Colonic mucosa (tissue), 4 donors: ENCODE measurements at regions not wholly inside any gene's neighbourhood (a gene's known extent, or its start where the extent isn't known, plus 50 kb on each side); places are given as distances from the start of the nearest gene placed in this dataset.

Experiments used
- DNase-seq: peaks from one replicate; pipeline ENCODE4 v3.0.0-alpha.2; 2020
- H3K27ac ChIP-seq: fragments of 200-600 bp; one replicate; pipeline ENCODE4 v1.8.0; 2021
- H3K27me3 ChIP-seq: fragments of 200-600 bp; one replicate; pipeline ENCODE4 v1.8.0; 2021
- H3K36me3 ChIP-seq: fragments of 200-600 bp; one replicate; pipeline ENCODE4 v1.8.0; 2021
- H3K4me1 ChIP-seq: fragments of 200-600 bp; one replicate; pipeline ENCODE4 v1.8.0; 2021; ENCODE audit warnings: mild to moderate bottlenecking
- H3K4me3 ChIP-seq: fragments of 200-600 bp; one replicate; pipeline ENCODE4 v1.8.0; 2021
- H3K9ac ChIP-seq, 2 donors: one replicate each; pipeline ENCODE4 v1.7.0; 2013; ENCODE audit warnings: control low read depth in 2 of 2, low read depth in 2 of 2, low read length in 2 of 2
- H3K9me3 ChIP-seq: fragments of 200-600 bp; one replicate; pipeline ENCODE4 v1.8.0; 2021
- intact Hi-C: fragments of 100-400 bp; cut with DNase I; formaldehyde crosslinking; loops from one replicate; pipeline ENCODE4 v1.14.1; 2022
- TF ChIP-seq, protein P1 (sequence below): fragments of 200-600 bp; IDR thresholded peaks from one replicate; pipeline ENCODE4 v1.8.0; 2022; ENCODE audit warnings: antibody characterized with exemption, mild to moderate bottlenecking
- donor health status: healthy.
- donor health status: DM: no; HTN: no; CAD: no.
- donor health status: DM: no; HTN: no; CAD: no.

DNA sequence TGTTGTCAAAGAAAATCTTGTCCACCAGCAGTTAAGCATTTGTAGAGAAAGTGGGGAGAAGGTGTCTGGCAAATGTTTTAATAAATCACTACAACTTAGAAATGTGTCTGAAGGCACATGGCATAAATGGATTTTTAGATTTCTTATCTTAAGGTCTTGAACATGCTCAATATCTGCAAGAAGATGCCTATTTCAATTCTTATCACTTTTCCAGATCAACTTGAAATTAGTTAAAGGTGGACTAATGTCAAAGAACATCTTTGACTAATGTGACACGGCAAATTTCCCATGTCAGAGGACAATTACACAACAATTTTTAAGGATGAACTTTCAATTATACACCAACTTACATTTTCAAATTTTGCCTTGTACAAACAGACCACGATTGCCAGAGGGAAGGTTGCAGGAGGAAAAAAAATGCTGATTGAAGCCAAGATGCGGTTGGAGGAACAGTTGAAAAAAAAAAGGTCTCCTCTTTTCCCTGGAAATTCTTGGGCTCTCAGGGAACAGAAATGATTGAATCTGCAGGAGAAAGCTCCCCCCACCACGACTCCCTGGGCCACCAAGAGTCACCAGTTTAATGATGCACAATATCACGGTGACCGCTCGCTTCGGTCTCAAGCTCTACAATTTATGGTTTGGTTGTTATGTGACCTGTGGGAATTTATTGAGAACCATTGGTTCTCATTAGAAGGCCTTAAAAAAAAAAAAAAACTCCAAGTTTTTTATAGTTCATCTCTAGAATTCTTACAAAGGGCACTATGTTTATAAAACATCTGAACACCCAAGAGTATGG is 507.6 kb upstream of the ADAMTS9 start:
- Histone ChIP-seq H3K9me3 (no peaks in the 10 kb centered on the region), H3K4me1 (no peaks in the 10 kb centered on the region), H3K36me3 (no peaks in the 10 kb centered on the region), H3K4me3 (no peak overlapping the region), H3K9ac (no peak overlapping the region), H3K27me3 (no peaks in the 10 kb centered on the region), H3K27ac (no peak overlapping the region)
- no peak for DNase-seq
- intact Hi-C loops, result no loop called here
- TF ChIP-seq, protein P1, sequence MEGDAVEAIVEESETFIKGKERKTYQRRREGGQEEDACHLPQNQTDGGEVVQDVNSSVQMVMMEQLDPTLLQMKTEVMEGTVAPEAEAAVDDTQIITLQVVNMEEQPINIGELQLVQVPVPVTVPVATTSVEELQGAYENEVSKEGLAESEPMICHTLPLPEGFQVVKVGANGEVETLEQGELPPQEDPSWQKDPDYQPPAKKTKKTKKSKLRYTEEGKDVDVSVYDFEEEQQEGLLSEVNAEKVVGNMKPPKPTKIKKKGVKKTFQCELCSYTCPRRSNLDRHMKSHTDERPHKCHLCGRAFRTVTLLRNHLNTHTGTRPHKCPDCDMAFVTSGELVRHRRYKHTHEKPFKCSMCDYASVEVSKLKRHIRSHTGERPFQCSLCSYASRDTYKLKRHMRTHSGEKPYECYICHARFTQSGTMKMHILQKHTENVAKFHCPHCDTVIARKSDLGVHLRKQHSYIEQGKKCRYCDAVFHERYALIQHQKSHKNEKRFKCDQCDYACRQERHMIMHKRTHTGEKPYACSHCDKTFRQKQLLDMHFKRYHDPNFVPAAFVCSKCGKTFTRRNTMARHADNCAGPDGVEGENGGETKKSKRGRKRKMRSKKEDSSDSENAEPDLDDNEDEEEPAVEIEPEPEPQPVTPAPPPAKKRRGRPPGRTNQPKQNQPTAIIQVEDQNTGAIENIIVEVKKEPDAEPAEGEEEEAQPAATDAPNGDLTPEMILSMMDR, result no peak

DNA sequence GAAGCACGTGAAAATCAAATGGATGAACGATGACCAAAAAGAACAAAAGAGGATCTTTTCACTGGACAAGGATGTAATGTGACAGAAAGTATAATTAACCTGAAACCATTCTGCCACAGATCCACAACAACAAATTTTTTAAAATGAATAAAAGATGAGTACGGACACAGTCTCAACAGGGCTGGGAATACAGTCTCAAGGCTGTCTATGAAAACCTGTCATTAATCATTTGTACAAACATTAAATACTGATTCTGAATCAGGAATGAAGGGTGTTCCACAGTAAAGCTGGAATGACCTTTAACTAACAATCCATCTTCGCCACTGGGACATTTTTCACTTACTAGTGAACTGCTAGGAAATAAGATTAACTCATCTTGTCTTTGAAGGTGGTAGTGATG is 506.9 kb upstream of the ADAMTS9 start:
- H3K36me3 ChIP-seq, result no peaks in the 10 kb centered on the region
- H3K27ac ChIP-seq, result no peak overlapping the region
- intact Hi-C loops, result no loop called here
- no peaks in the 10 kb centered on the region for H3K4me1 ChIP-seq
- H3K9ac ChIP-seq, result no peak overlapping the region
- H3K9me3 ChIP-seq, result no peaks in the 10 kb centered on the region
- no peaks in the 10 kb centered on the region for H3K27me3 ChIP-seq
- TF ChIP-seq, protein P1, result no peak
- no peak overlapping the region for H3K4me3 ChIP-seq
- DNase-seq, result no peak

DNA sequence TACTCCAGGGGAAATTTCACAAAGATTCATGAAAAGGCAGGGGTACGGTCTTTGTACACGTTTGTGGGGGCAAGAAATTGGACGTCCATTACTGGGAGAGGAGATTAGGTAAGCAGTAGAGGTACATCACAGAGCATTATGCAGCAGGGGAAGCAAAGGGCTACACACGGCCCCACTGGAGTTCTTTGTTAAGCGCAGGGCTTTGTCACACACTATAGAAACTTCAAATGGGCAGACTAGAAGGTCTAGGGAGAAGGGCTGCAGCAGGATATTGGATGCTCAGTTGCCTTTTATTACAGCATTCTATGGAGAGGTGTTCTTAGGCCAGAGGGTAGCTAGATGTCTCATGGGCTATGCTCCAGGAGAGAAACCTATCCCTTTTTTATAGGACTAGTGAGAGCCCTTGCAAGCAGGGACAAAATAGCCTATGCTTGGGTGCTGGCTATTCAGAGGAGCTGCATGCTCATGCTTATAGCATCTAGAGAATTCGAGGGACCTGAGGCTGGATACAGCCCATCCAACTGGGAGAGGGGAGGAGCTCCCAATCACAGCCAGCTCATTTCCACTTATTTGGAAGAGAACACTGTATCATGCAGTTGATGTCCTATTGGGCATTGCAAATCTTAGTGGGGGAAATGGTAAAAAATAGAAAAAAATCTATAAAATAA is 506.4 kb upstream of the ADAMTS9 start:
- Histone ChIP-seq H3K9ac (no peak overlapping the region), H3K36me3 (no peaks in the 10 kb centered on the region), H3K27ac (no peak overlapping the region), H3K4me1 (no peaks in the 10 kb centered on the region), H3K9me3 (no peaks in the 10 kb centered on the region), H3K27me3 (no peaks in the 10 kb centered on the region), H3K4me3 (no peak overlapping the region)
- TF ChIP-seq, protein P1, result no peak
- intact Hi-C loops, result no loop called here
- no peak for DNase-seq

DNA sequence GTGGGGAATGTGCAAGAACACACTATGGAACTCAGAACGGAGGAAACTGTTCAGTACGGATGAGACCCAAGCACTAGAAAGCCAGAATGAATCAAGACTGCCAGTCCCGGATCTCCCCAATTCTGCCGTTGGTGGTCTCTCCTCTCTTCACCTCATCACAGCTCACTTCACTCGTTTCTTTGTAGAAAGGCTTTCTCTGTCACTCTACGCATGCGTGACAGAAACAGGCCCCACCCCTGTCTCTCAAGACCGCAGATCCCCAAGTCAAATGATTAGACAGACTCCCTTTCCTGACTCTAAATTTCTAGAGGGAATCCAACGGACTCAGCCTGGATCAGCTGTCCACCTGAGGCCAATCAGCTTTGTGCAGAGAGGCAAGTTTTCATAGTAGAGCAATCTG is 505.7 kb upstream of the ADAMTS9 start:
- no peak for DNase-seq
- H3K36me3 ChIP-seq, result no peaks in the 10 kb centered on the region
- no peak overlapping the region for H3K27ac ChIP-seq
- no peaks in the 10 kb centered on the region for H3K27me3 ChIP-seq
- TF ChIP-seq, protein P1, result no peak
- no peaks in the 10 kb centered on the region for H3K9me3 ChIP-seq
- no peak overlapping the region for H3K9ac ChIP-seq
- H3K4me3 ChIP-seq, result no peak overlapping the region
- no peaks in the 10 kb centered on the region for H3K4me1 ChIP-seq
- intact Hi-C loops, result no loop called here

DNA sequence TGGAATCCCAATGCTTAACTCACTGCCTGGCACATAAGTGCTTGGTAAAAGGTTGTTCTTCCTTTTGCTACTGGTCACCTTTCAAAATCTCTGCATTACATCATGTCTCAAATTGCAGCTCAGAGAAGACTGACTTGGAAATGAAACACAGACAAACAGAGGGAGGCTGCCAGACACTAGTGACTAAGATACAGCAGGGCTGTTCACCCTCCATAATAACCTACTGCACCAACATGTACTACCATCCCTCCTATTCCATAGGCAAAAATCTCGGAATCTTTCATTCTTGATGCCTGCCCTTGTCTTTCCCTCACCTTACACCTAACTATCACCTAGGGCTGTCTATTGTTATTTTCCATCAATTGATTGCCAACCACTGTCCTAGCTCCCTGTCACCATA is 502.3 kb upstream of the ADAMTS9 start:
- DNase-seq, result no peak
- Histone ChIP-seq H3K4me3 (no peak overlapping the region), H3K27ac (no peak overlapping the region), H3K4me1 (no peaks in the 10 kb centered on the region), H3K27me3 (no peaks in the 10 kb centered on the region), H3K9me3 (no peaks in the 10 kb centered on the region), H3K9ac (no peak overlapping the region), H3K36me3 (no peaks in the 10 kb centered on the region)
- intact Hi-C loops, result no loop called here
- TF ChIP-seq, protein P1, result no peak
